HEK293T (cell line): ENCODE measurements at regions not wholly inside any gene's neighbourhood (a gene's known extent, or its start where the extent isn't known, plus 50 kb on each side); places are given as distances from the start of the nearest gene placed in this dataset.

Experiments
- FOXK2 ChIP-seq: fragments of 450-650 bp; IDR thresholded peaks from 2 replicates; pipeline ENCODE4 v1.6.1; 2016; ENCODE audit warnings: mild to moderate bottlenecking
- HDGF ChIP-seq: fragments of 450-650 bp; IDR thresholded peaks from 2 replicates; pipeline ENCODE4 v1.6.1; 2017; ENCODE audit warnings: antibody characterized with exemption, borderline replicate concordance
- L3MBTL2 ChIP-seq: fragments of 450-650 bp; conservative IDR thresholded peaks from 2 replicates; pipeline ENCODE4 v1.6.1; 2016; ENCODE audit warnings: mild to moderate bottlenecking
- SP1 ChIP-seq: fragments of 450-650 bp; IDR thresholded peaks from 2 replicates; pipeline ENCODE4 v1.6.1; 2017

DNA sequence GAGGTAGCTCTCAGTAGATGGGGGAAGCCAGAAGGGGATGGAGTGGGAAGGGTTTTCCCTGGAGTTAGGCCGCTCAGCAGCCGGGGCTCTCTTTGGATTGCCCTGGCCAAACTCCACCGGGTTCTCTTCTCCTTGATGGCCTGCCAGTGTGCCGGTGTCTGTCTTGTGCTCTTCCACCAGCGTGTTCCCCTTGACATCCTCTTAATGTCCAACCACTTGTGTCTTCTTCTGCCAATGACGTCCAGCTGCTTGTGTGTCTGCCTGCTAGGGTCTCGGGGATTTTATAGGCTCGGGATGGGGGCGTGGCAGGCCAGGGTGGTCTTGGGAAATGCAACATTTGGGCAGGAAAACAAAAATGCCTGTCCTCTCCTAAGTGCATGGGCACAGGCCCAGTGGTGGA lies 313.1 kb upstream of the PUM3 start:
- TF ChIP-seq HDGF (no peak), FOXK2 (no peak), SP1 (no peak), L3MBTL2 (no peak)
